Upper lobe of right lung (tissue), 1 donor: ENCODE measurements at regions not wholly inside any gene's neighbourhood (a gene's known extent, or its start where the extent isn't known, plus 50 kb on each side); places are given as distances from the start of the nearest gene placed in this dataset.

Experiments
- ATAC-seq: fragments of 200-7000 bp; cut with Tn5 transposase; one replicate; pipeline ENCODE4 v1.9.1; 2020; ENCODE audit warnings: mild to moderate bottlenecking, moderate library complexity
- DNase-seq: peaks from one replicate; pipeline ENCODE4 v3.0.0-alpha.2; 2020
- H3K27ac ChIP-seq: fragments of 200-600 bp; one replicate; pipeline ENCODE4 v1.8.0; 2022
- H3K27me3 ChIP-seq: fragments of 200-600 bp; one replicate; pipeline ENCODE4 v1.8.0; 2022; ENCODE audit warnings: mild to moderate bottlenecking
- H3K36me3 ChIP-seq: fragments of 200-600 bp; one replicate; pipeline ENCODE4 v1.8.0; 2022
- H3K4me1 ChIP-seq: fragments of 200-600 bp; one replicate; pipeline ENCODE4 v1.8.0; 2022
- H3K4me3 ChIP-seq: fragments of 200-600 bp; one replicate; pipeline ENCODE4 v1.8.0; 2022; ENCODE audit warnings: mild to moderate bottlenecking
- H3K9me3 ChIP-seq: fragments of 200-600 bp; one replicate; pipeline ENCODE4 v1.8.0; 2022
- CTCF ChIP-seq: fragments of 200-600 bp; IDR thresholded peaks from one replicate; pipeline ENCODE4 v1.8.0; 2022; ENCODE audit warnings: antibody characterized with exemption
- intact Hi-C: fragments of 100-400 bp; cut with DNase I; formaldehyde crosslinking; loops from one replicate; pipeline ENCODE4 v1.11.0; 2022
- donor health status: DM: no; HTN: yes; CAD: no; lungs with severe emphysema.

- Histone ChIP-seq H3K4me1 (no peaks in the 10 kb centered on the region), H3K27ac (no peak overlapping the region), H3K36me3 (no peaks in the 10 kb centered on the region), H3K9me3 (no peaks in the 10 kb centered on the region), H3K27me3 (no peaks in the 10 kb centered on the region), H3K4me3 (no peak overlapping the region)
- intact Hi-C loops: no loop called here
- TF ChIP-seq CTCF: no peak
- ATAC-seq (no peak), DNase-seq (no peak)
Measured at GRCh38 chr7:33837356-33837851, 67.9 kb upstream of the BMPER start.

GRCh38 chr7:33841031-33841430, 64.3 kb upstream of the BMPER start:
- TF ChIP-seq CTCF: no peak

GRCh38 chr7:33841705-33842129, 63.6 kb upstream of the BMPER start:
- H3K36me3 ChIP-seq: no peaks in the 10 kb centered on the region
- no peaks in the 10 kb centered on the region for H3K4me1 ChIP-seq
- no peak for ATAC-seq
- H3K27ac ChIP-seq: no peak overlapping the region
- no peak overlapping the region for H3K4me3 ChIP-seq
- intact Hi-C loops: no loop called here
- no peak for DNase-seq
- H3K27me3 ChIP-seq: no peaks in the 10 kb centered on the region
- H3K9me3 ChIP-seq: no peaks in the 10 kb centered on the region
- no peak for TF ChIP-seq CTCF

More at GRCh38 chr7:33841031-33841430, 64.3 kb upstream of the BMPER start:
- DNase-seq: no peak
- no peaks in the 10 kb centered on the region for H3K27me3 ChIP-seq
- H3K4me1 ChIP-seq: no peaks in the 10 kb centered on the region
- H3K27ac ChIP-seq: no peak overlapping the region
- H3K36me3 ChIP-seq: no peaks in the 10 kb centered on the region
- no peak for ATAC-seq
- intact Hi-C loops: no loop called here
- no peaks in the 10 kb centered on the region for H3K9me3 ChIP-seq
- no peak overlapping the region for H3K4me3 ChIP-seq

GRCh38 chr7:33842150-33842549, 63.2 kb upstream of the BMPER start:
- TF ChIP-seq CTCF: no peak
- Histone ChIP-seq H3K36me3 (no peaks in the 10 kb centered on the region), H3K27ac (no peak overlapping the region), H3K27me3 (no peaks in the 10 kb centered on the region), H3K9me3 (no peaks in the 10 kb centered on the region), H3K4me1 (no peaks in the 10 kb centered on the region), H3K4me3 (no peak overlapping the region)
- DNase-seq (no peak), ATAC-seq (no peak)
- intact Hi-C loops: no loop called here

- Histone ChIP-seq H3K9me3 (no peaks in the 10 kb centered on the region), H3K27ac (no peak overlapping the region), H3K27me3 (no peaks in the 10 kb centered on the region), H3K4me1 (no peaks in the 10 kb centered on the region), H3K36me3 (no peaks in the 10 kb centered on the region), H3K4me3 (no peak overlapping the region)
- intact Hi-C loops: no loop called here
- no peak for DNase-seq
- ATAC-seq: no peak
- no peak for TF ChIP-seq CTCF
Measured at GRCh38 chr7:33845991-33846509, 59.3 kb upstream of the BMPER start.

GRCh38 chr7:33849004-33849403, 56.3 kb upstream of the BMPER start:
- Histone ChIP-seq H3K4me1 (no peaks in the 10 kb centered on the region), H3K4me3 (no peak overlapping the region), H3K36me3 (no peaks in the 10 kb centered on the region), H3K27me3 (no peaks in the 10 kb centered on the region), H3K27ac (no peak overlapping the region), H3K9me3 (no peaks in the 10 kb centered on the region)
- intact Hi-C loops: no loop called here
- no peak for TF ChIP-seq CTCF
- ATAC-seq (no peak), DNase-seq (no peak)
